Esophagus muscularis mucosa (tissue), 4 donors: ENCODE measurements at regions not wholly inside any gene's neighbourhood (a gene's known extent, or its start where the extent isn't known, plus 50 kb on each side); places are given as distances from the start of the nearest gene placed in this dataset.

Experiments
- DNase-seq: peaks from one replicate; pipeline ENCODE4 v3.0.0-alpha.2; 2017; ENCODE audit errors: extremely low spot score
- H3K27ac ChIP-seq, 4 donors: fragments of 200-600 bp; sonication (generic); replicated peaks in 1 of 4; 1 replicate in 3 of 4; 2 replicates in 1 of 4; pipeline ENCODE4 v1.5.1; 2016 to 2019; ENCODE audit warnings: mild to moderate bottlenecking in 1 of 4
- H3K27me3 ChIP-seq, 4 donors: fragments of 200-600 bp; sonication (generic); one replicate each; pipeline versions ENCODE4 v1.5.1 to v1.6.0; 2016 to 2019
- H3K36me3 ChIP-seq, 4 donors: fragments of 200-600 bp; sonication (generic); one replicate each; pipeline ENCODE4 v1.5.1; 2016 to 2019
- H3K4me1 ChIP-seq, 4 donors: fragments of 200-600 bp; sonication (generic); one replicate each; pipeline ENCODE4 v1.5.1; 2016 to 2019
- H3K4me3 ChIP-seq, 4 donors: fragments of 200-600 bp; sonication (generic); 1 replicate in 2 of 4; 2 replicates in 2 of 4; pipeline ENCODE4 v1.5.1; 2016 to 2019; ENCODE audit warnings: mild to moderate bottlenecking in 4 of 4, moderate library complexity in 1 of 4
- H3K9me3 ChIP-seq, 4 donors: fragments of 200-600 bp; sonication (generic); 1 replicate in 3 of 4; 2 replicates in 1 of 4; pipeline ENCODE4 v1.5.1; 2016 to 2019
- EP300 ChIP-seq: sonication (generic); formaldehyde crosslinking; IDR thresholded peaks from one replicate; pipeline ENCODE4 v1.6.1; 2017; ENCODE audit warnings: antibody characterized with exemption
- POLR2A ChIP-seq: fragments of 450-650 bp; IDR thresholded peaks from one replicate; pipeline ENCODE4 v1.6.1; 2017; ENCODE audit warnings: antibody characterized with exemption, moderate library complexity, mild to moderate bottlenecking, low read depth
- POLR2AphosphoS5 ChIP-seq, 2 donors: sonication (generic); formaldehyde crosslinking; IDR thresholded peaks; one replicate each; pipeline ENCODE4 v1.6.1; 2017; ENCODE audit warnings: antibody characterized with exemption in 2 of 2
- WGBS: methylation state at CpG from one replicate; pipeline ENCODE4 v1.1.5; 2018; 5-methylcytosine and 5-hydroxymethylcytosine counted together
- intact Hi-C: fragments of 100-400 bp; cut with DNase I; formaldehyde crosslinking; loops from one replicate; pipeline ENCODE4 v1.15.1; 2023
- TF ChIP-seq, protein P1 (sequence below), 3 experiments: fragments of 200-600 bp in 2 of 3; fragments of 450-650 bp in 1 of 3; sonication (generic) in 2 of 3; IDR thresholded peaks; one replicate each; pipeline ENCODE4 v1.5.1; 2017 to 2019; ENCODE audit warnings: antibody characterized with exemption in 3 of 3, mild to moderate bottlenecking in 2 of 3, moderate library complexity in 1 of 3

DNA sequence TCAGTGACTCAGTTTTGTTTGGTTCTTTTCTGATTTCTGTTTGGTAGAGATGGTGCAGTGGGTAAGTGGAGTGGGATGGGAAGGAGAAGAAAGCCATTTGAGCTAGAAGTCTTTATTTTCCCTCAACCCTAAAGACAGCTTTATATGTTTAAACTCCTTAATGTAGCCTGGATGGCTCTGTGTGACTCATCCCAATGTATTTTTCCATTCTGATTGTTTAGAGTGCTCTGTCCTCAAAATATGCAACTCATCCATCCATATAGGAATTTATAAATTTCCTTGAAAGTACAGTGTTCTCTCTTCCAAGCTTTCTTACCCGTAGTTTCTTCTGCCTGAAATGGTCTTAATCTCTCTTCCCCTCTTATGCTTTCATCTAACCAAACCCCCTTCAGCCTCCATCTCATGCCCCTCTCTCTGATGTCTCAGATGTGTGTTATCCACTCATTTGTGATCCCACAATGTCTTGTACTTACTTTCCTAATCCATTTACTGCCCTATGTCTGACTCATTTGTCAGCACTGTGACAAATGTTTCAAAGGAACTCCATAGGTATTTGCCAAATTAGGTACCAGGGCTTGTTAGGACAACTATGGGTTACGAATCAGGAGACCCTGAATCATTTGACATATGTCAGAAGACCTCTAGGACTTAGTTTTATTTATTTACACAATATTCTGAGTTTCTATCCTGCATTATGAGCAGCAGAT, 217.5 kb upstream of the SGCD start:
- Histone ChIP-seq H3K27ac (no peak overlapping the region), H3K9me3 (no peaks in the 10 kb centered on the region), H3K4me1 (no peaks in the 10 kb centered on the region), H3K36me3 (no peaks in the 10 kb centered on the region), H3K4me3 (no peak overlapping the region), H3K27me3 (no peaks in the 10 kb centered on the region)
- no peak for DNase-seq
- 73% methylated on average over 2 of the region's 2 CpGs for WGBS
- TF ChIP-seq POLR2AphosphoS5 (IDR thresholded peaks at IDR 0.05) = no peak
- no peak for TF ChIP-seq EP300
- TF ChIP-seq POLR2A = no peak
- TF ChIP-seq, protein P1, sequence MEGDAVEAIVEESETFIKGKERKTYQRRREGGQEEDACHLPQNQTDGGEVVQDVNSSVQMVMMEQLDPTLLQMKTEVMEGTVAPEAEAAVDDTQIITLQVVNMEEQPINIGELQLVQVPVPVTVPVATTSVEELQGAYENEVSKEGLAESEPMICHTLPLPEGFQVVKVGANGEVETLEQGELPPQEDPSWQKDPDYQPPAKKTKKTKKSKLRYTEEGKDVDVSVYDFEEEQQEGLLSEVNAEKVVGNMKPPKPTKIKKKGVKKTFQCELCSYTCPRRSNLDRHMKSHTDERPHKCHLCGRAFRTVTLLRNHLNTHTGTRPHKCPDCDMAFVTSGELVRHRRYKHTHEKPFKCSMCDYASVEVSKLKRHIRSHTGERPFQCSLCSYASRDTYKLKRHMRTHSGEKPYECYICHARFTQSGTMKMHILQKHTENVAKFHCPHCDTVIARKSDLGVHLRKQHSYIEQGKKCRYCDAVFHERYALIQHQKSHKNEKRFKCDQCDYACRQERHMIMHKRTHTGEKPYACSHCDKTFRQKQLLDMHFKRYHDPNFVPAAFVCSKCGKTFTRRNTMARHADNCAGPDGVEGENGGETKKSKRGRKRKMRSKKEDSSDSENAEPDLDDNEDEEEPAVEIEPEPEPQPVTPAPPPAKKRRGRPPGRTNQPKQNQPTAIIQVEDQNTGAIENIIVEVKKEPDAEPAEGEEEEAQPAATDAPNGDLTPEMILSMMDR (IDR thresholded peaks at IDR 0.05) = no peak
- intact Hi-C loops = no loop called here

DNA sequence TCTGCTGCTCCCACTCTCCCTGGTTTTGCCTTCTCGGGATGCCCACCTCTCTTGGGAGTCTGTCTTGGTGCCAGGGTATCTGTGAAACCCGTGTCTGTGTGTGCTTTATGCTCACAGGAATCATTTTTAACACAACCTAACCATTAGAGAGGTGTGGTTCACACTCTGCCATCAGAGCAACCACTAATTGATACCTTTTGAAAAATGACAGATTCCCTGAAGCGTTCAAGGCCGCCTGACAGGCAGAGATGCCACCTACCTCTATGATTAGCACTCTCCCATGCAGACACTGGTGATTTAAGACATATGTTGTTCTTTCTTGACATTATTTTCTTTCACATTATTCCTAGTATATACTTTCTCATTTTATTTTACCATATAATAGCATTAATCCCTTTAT, 207.3 kb upstream of the SGCD start:
- no peaks in the 10 kb centered on the region for H3K9me3 ChIP-seq
- no peak overlapping the region for H3K4me3 ChIP-seq
- no peak for DNase-seq
- no peaks in the 10 kb centered on the region for H3K27me3 ChIP-seq
- no peak overlapping the region for H3K27ac ChIP-seq
- TF ChIP-seq EP300 = no peak
- no peak for TF ChIP-seq POLR2A
- TF ChIP-seq, protein P1 (IDR thresholded peaks at IDR 0.05) = no peak
- no peak for TF ChIP-seq POLR2AphosphoS5 (IDR thresholded peaks at IDR 0.05)
- H3K36me3 ChIP-seq = no peaks in the 10 kb centered on the region
- H3K4me1 ChIP-seq = no peaks in the 10 kb centered on the region
- intact Hi-C loops = no loop called here
- 72% methylated on average over 4 of the region's 4 CpGs for WGBS

DNA sequence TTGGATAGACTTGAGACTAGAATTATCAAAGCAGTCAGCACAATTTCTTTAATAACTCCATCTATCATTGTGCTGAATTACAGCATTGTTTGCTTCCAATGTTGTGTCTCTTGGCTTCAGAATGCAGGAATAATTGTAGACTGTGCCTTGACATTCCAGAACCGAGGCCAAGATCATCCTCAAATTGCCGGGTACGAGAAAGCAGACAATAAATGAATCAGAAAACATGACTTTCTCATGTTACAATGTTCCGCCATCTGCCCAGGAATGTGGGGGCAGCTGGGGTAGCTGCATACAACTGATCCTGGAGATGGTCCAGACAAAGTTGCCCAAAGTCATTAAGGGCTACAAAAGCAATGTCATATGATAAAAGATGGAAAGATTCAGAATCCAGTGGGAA, 206.2 kb upstream of the SGCD start:
- H3K9me3 ChIP-seq = no peaks in the 10 kb centered on the region
- H3K36me3 ChIP-seq = no peaks in the 10 kb centered on the region
- H3K4me3 ChIP-seq = no peak overlapping the region
- 51% methylated on average over 4 of the region's 4 CpGs for WGBS
- no peaks in the 10 kb centered on the region for H3K27me3 ChIP-seq
- no peak for DNase-seq
- no peaks in the 10 kb centered on the region for H3K4me1 ChIP-seq
- TF ChIP-seq EP300 = no peak
- intact Hi-C loops = no loop called here
- no peak overlapping the region for H3K27ac ChIP-seq

DNA sequence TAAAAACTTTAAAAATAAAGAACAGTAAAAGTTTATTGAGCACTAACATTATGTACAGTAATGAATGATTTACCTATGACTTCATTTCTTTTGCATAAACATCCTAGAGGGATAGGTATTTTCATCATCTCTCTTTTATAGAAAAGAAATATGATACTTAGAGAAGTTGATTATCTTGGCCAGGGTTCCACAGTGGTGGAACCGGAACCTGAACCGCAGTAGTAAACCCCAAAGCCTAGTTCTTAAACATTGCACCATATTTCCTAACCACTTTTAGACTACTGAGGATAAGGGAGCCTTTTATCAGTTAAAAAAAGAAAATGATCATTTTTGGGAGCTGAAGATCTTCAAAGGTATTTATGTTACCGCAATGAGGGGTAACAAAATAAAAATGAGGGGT, 205.7 kb upstream of the SGCD start:
- no peak overlapping the region for H3K27ac ChIP-seq
- no peaks in the 10 kb centered on the region for H3K9me3 ChIP-seq
- H3K27me3 ChIP-seq = no peaks in the 10 kb centered on the region
- WGBS = 81% methylated on average over 3 of the region's 3 CpGs
- H3K4me3 ChIP-seq = no peak overlapping the region
- no peak for TF ChIP-seq EP300
- no peak for TF ChIP-seq POLR2A
- TF ChIP-seq, protein P1 (IDR thresholded peaks at IDR 0.05) = no peak
- no peak for TF ChIP-seq POLR2AphosphoS5 (IDR thresholded peaks at IDR 0.05)
- no peak for DNase-seq
- H3K4me1 ChIP-seq = no peaks in the 10 kb centered on the region
- H3K36me3 ChIP-seq = no peaks in the 10 kb centered on the region
- intact Hi-C loops = no loop called here

DNA sequence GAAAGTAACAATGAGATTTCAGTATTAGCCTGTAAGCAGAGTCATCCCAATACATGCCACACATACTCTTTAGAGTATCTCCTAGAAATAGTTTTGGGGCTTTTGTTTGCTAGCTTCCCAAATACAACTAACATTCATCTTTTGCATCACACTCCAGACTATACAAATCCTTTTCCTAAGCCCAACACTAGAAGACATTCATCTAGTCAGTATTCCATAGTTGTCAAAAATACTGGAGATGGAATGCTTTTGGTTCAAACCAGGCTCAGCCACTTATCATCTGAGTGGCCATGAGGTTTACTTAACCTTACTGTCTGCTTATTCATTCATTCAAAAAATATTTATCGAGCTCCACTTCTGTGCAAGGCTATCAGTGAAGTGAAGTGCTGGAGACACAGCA, 205.1 kb upstream of the SGCD start:
- no peaks in the 10 kb centered on the region for H3K4me1 ChIP-seq
- H3K4me3 ChIP-seq = no peak overlapping the region
- no peak for TF ChIP-seq POLR2A
- no peak for TF ChIP-seq EP300
- TF ChIP-seq, protein P1 (IDR thresholded peaks at IDR 0.05) = no peak
- no peak for TF ChIP-seq POLR2AphosphoS5 (IDR thresholded peaks at IDR 0.05)
- intact Hi-C loops = no loop called here
- no peaks in the 10 kb centered on the region for H3K27me3 ChIP-seq
- H3K36me3 ChIP-seq = no peaks in the 10 kb centered on the region
- WGBS = 32% methylated on average over 1 of the region's 1 CpG
- H3K27ac ChIP-seq = no peak overlapping the region
- no peak for DNase-seq
- H3K9me3 ChIP-seq = no peaks in the 10 kb centered on the region
